Upper lobe of left lung (tissue), 6 donors: ENCODE measurements at regions not wholly inside any gene's neighbourhood (a gene's known extent, or its start where the extent isn't known, plus 50 kb on each side); places are given as distances from the start of the nearest gene placed in this dataset.

Experiments
- ATAC-seq, 2 donors: fragments of 200-7000 bp; cut with Tn5 transposase; one replicate each; pipeline ENCODE4 v1.9.1; 2022; ENCODE audit warnings: mild to moderate bottlenecking in 2 of 2, moderate library complexity in 2 of 2; ENCODE audit not compliant: low FRiP score in 2 of 2
- DNase-seq, 2 donors: peaks; one replicate each; pipeline ENCODE4 v3.0.0-alpha.2; 2019 to 2020
- H3K27ac ChIP-seq, 4 donors: fragments of 200-600 bp; sonication (generic); one replicate each; pipeline ENCODE4 v1.5.1; 2016 to 2019
- H3K27me3 ChIP-seq, 4 donors: fragments of 200-600 bp; sonication (generic); one replicate each; pipeline ENCODE4 v1.5.1; 2017 to 2019
- H3K36me3 ChIP-seq, 4 donors: fragments of 200-600 bp; sonication (generic); one replicate each; pipeline ENCODE4 v1.5.1; 2016 to 2019
- H3K4me1 ChIP-seq, 4 donors: fragments of 200-600 bp; sonication (generic); one replicate each; pipeline ENCODE4 v1.5.1; 2018 to 2019
- H3K4me3 ChIP-seq, 4 donors: fragments of 200-600 bp; sonication (generic); one replicate each; pipeline ENCODE4 v1.5.1; 2017 to 2019; ENCODE audit warnings: mild to moderate bottlenecking in 2 of 4, moderate library complexity in 1 of 4
- H3K9me3 ChIP-seq, 4 donors: fragments of 200-600 bp; sonication (generic); one replicate each; pipeline ENCODE4 v1.5.1; 2018 to 2019
- CTCF ChIP-seq, 6 experiments: fragments of 450-650 bp in 4 of 6; fragments of 200-600 bp in 2 of 6; sonication (generic) in 2 of 6; IDR thresholded peaks; one replicate each; pipeline ENCODE4 v1.5.1; 2016 to 2019; ENCODE audit warnings: antibody characterized with exemption in 6 of 6
- EP300 ChIP-seq, 4 donors: sonication (generic); formaldehyde crosslinking; IDR thresholded peaks; one replicate each; pipeline ENCODE4 v1.5.1; 2017; ENCODE audit warnings: antibody characterized with exemption in 4 of 4, control low read depth in 2 of 4
- POLR2A ChIP-seq, 4 donors: fragments of 450-650 bp; IDR thresholded peaks; one replicate each; pipeline ENCODE4 v1.5.1; 2016 to 2017; ENCODE audit warnings: antibody characterized with exemption in 4 of 4, mild to moderate bottlenecking in 2 of 4
- POLR2AphosphoS5 ChIP-seq, 2 donors: sonication (generic); formaldehyde crosslinking; IDR thresholded peaks; one replicate each; pipeline ENCODE4 v1.5.1; 2017; ENCODE audit warnings: antibody characterized with exemption in 2 of 2
- WGBS, 2 donors: methylation state at CpG; one replicate each; pipeline ENCODE4 v1.1.5; 2017 to 2018; 5-methylcytosine and 5-hydroxymethylcytosine counted together
- donor health status: DM: no; HTN: no; CAD: no; lungs with moderate emphysema.
- donor health status: DM: no; HTN: yes; CAD: no; lungs with severe emphysema.

GRCh38 chr1:181260994-181261393 lies 172.5 kb downstream of the IER5 start:
- H3K9me3 ChIP-seq, result no peaks in the 10 kb centered on the region
- H3K27ac ChIP-seq, result no peak overlapping the region
- no peak for ATAC-seq
- 88 to 92% methylated on average over 1 of the region's 1 CpG for WGBS, 2 donors
- no peak for DNase-seq
- no peaks in the 10 kb centered on the region for H3K27me3 ChIP-seq
- H3K4me3 ChIP-seq, result no peak overlapping the region
- no peaks in the 10 kb centered on the region for H3K4me1 ChIP-seq
- no peaks in the 10 kb centered on the region for H3K36me3 ChIP-seq
- no peak for TF ChIP-seq POLR2A (IDR thresholded peaks at IDR 0.05)
- no peak for TF ChIP-seq EP300 (IDR thresholded peaks at IDR 0.05)
- TF ChIP-seq POLR2AphosphoS5 (IDR thresholded peaks at IDR 0.05), result no peak
- no peak for TF ChIP-seq CTCF (IDR thresholded peaks at IDR 0.05)

GRCh38 chr1:181262069-181262468 lies 173.6 kb downstream of the IER5 start:
- no peak for DNase-seq
- 24 to 52% methylated on average over 1 of the region's 1 CpG for WGBS, 2 donors
- Histone ChIP-seq H3K27ac (no peak overlapping the region), H3K27me3 (no peaks in the 10 kb centered on the region), H3K9me3 (no peaks in the 10 kb centered on the region), H3K36me3 (no peaks in the 10 kb centered on the region), H3K4me1 (no peaks in the 10 kb centered on the region), H3K4me3 (no peak overlapping the region)
- no peak for ATAC-seq
- TF ChIP-seq EP300 (IDR thresholded peaks at IDR 0.05) (no peak), CTCF (IDR thresholded peaks at IDR 0.05) (no peak), POLR2A (IDR thresholded peaks at IDR 0.05) (no peak), POLR2AphosphoS5 (IDR thresholded peaks at IDR 0.05) (no peak)

GRCh38 chr1:181263444-181263843 lies 174.9 kb downstream of the IER5 start:
- Histone ChIP-seq H3K4me1 (no peaks in the 10 kb centered on the region), H3K9me3 (no peaks in the 10 kb centered on the region), H3K36me3 (no peaks in the 10 kb centered on the region), H3K27ac (no peak overlapping the region), H3K4me3 (no peak overlapping the region), H3K27me3 (no peaks in the 10 kb centered on the region)
- TF ChIP-seq EP300 (IDR thresholded peaks at IDR 0.05), result no peak
- no peak for TF ChIP-seq POLR2A (IDR thresholded peaks at IDR 0.05)
- TF ChIP-seq POLR2AphosphoS5 (IDR thresholded peaks at IDR 0.05), result no peak
- no peak for TF ChIP-seq CTCF (IDR thresholded peaks at IDR 0.05)
- 78 to 89% methylated on average over 2 of the region's 2 CpGs for WGBS, 2 donors
- DNase-seq (no peak), ATAC-seq (no peak)

GRCh38 chr1:181264821-181265220 lies 176.3 kb downstream of the IER5 start:
- 73 to 80% methylated on average over 3 of the region's 3 CpGs for WGBS, 2 donors
- H3K27ac ChIP-seq, result no peak overlapping the region
- H3K27me3 ChIP-seq, result no peaks in the 10 kb centered on the region
- no peak for TF ChIP-seq POLR2AphosphoS5 (IDR thresholded peaks at IDR 0.05)
- TF ChIP-seq EP300 (IDR thresholded peaks at IDR 0.05), result no peak
- TF ChIP-seq POLR2A (IDR thresholded peaks at IDR 0.05), result no peak
- no peak for TF ChIP-seq CTCF (IDR thresholded peaks at IDR 0.05)
- no peaks in the 10 kb centered on the region for H3K9me3 ChIP-seq
- DNase-seq (no peak), ATAC-seq (no peak)
- no peaks in the 10 kb centered on the region for H3K4me1 ChIP-seq
- H3K4me3 ChIP-seq, result no peak overlapping the region
- H3K36me3 ChIP-seq, result no peaks in the 10 kb centered on the region

GRCh38 chr1:181284978-181285377 lies 196.5 kb downstream of the IER5 start:
- Histone ChIP-seq H3K9me3 (peaks cover 3 to 13% (median 8%) of the 10 kb centered on the region in 4 donors), H3K36me3 (no peaks in the 10 kb centered on the region), H3K27me3 (no peaks in the 10 kb centered on the region), H3K27ac (no peak overlapping the region), H3K4me3 (no peak overlapping the region), H3K4me1 (no peaks in the 10 kb centered on the region)
- ATAC-seq (no peak), DNase-seq (no peak)
- TF ChIP-seq POLR2AphosphoS5 (IDR thresholded peaks at IDR 0.05) (no peak), POLR2A (IDR thresholded peaks at IDR 0.05) (no peak), EP300 (IDR thresholded peaks at IDR 0.05) (no peak), CTCF (IDR thresholded peaks at IDR 0.05) (no peak)
